ENCODE measurements at regions not wholly inside any gene's neighbourhood (a gene's known extent, or its start where the extent isn't known, plus 50 kb on each side); places are given as distances from the start of the nearest gene placed in this dataset.

GRCh38 chr3:7950890-7951289 lies 550.7 kb upstream of the LMCD1 start:
- no peaks in the 10 kb centered on the region for H3K4me1 ChIP-seq
- TF ChIP-seq CTCF (IDR thresholded peaks at IDR 0.05) = no peak
- intact Hi-C loops (cut with DNase I) = no loop called here
- ATAC-seq = no peak
- no peak for DNase-seq
- H3K27ac ChIP-seq = no peak overlapping the region
- H3K9me3 ChIP-seq = no peaks in the 10 kb centered on the region
- H3K36me3 ChIP-seq = no peaks in the 10 kb centered on the region
- H3K27me3 ChIP-seq (ENCODE audit: low read depth) = no peaks in the 10 kb centered on the region
- no peak overlapping the region for H3K4me3 ChIP-seq

GRCh38 chr3:7953449-7954014 lies 548.1 kb upstream of the LMCD1 start:
- intact Hi-C loops (cut with DNase I) = no loop called here
- Histone ChIP-seq H3K27ac (no peak overlapping the region), H3K9me3 (no peaks in the 10 kb centered on the region), H3K4me3 (no peak overlapping the region), H3K27me3 (ENCODE audit: low read depth) (no peaks in the 10 kb centered on the region), H3K4me1 (no peaks in the 10 kb centered on the region), H3K36me3 (no peaks in the 10 kb centered on the region)
- ATAC-seq (no peak), DNase-seq (no peak)
- TF ChIP-seq CTCF (IDR thresholded peaks at IDR 0.05) = no peak

- no peak for ATAC-seq
- no peak for TF ChIP-seq CTCF (IDR thresholded peaks at IDR 0.05)
These were observed 544.6 kb upstream of the LMCD1 start for GRCh38 chr3:7957024-7957423.

GRCh38 chr3:7959094-7959493 lies 542.5 kb upstream of the LMCD1 start:
- Histone ChIP-seq H3K4me3 (no peak overlapping the region), H3K27ac (no peak overlapping the region), H3K36me3 (no peaks in the 10 kb centered on the region), H3K27me3 (ENCODE audit: low read depth) (no peaks in the 10 kb centered on the region), H3K9me3 (no peaks in the 10 kb centered on the region), H3K4me1 (no peaks in the 10 kb centered on the region)
- TF ChIP-seq CTCF (IDR thresholded peaks at IDR 0.05) = no peak
- DNase-seq (no peak), ATAC-seq (no peak)
- intact Hi-C loops (cut with DNase I) = no loop called here

More at GRCh38 chr3:7957024-7957423, 544.6 kb upstream of the LMCD1 start:
- no peak for DNase-seq
- H3K9me3 ChIP-seq = no peaks in the 10 kb centered on the region
- H3K27ac ChIP-seq = no peak overlapping the region
- H3K4me3 ChIP-seq = no peak overlapping the region
- no peaks in the 10 kb centered on the region for H3K4me1 ChIP-seq
- no peaks in the 10 kb centered on the region for H3K36me3 ChIP-seq
- intact Hi-C loops (cut with DNase I) = no loop called here
- no peaks in the 10 kb centered on the region for H3K27me3 ChIP-seq (ENCODE audit: low read depth)

GRCh38 chr3:7960601-7961000 lies 541.0 kb upstream of the LMCD1 start:
- intact Hi-C loops (cut with DNase I) = no loop called here
- TF ChIP-seq CTCF (IDR thresholded peaks at IDR 0.05) = no peak
- DNase-seq = no peak
- no peaks in the 10 kb centered on the region for H3K4me1 ChIP-seq
- H3K27ac ChIP-seq = no peak overlapping the region
- H3K9me3 ChIP-seq = no peaks in the 10 kb centered on the region
- H3K27me3 ChIP-seq (ENCODE audit: low read depth) = no peaks in the 10 kb centered on the region
- H3K4me3 ChIP-seq = no peak overlapping the region
- H3K36me3 ChIP-seq = no peaks in the 10 kb centered on the region
- no peak for ATAC-seq

GRCh38 chr3:7962301-7962700 lies 539.3 kb upstream of the LMCD1 start:
- Histone ChIP-seq H3K9me3 (no peaks in the 10 kb centered on the region), H3K4me1 (no peaks in the 10 kb centered on the region), H3K36me3 (no peaks in the 10 kb centered on the region), H3K27me3 (ENCODE audit: low read depth) (no peaks in the 10 kb centered on the region), H3K4me3 (no peak overlapping the region), H3K27ac (no peak overlapping the region)
- ATAC-seq (no peak), DNase-seq (no peak)
- intact Hi-C loops (cut with DNase I) = no loop called here
- TF ChIP-seq CTCF (IDR thresholded peaks at IDR 0.05) = no peak

Data from lower lobe of right lung (tissue), 2 donors.